Cardiac muscle cell (in vitro differentiated cells and primary cell): ENCODE measurements at regions not wholly inside any gene's neighbourhood (a gene's known extent, or its start where the extent isn't known, plus 50 kb on each side); places are given as distances from the start of the nearest gene placed in this dataset.

ENCODE experiments used
- DNase-seq, 2 donors: peaks; one replicate each; pipeline versions ENCODE4 v3.0.0 to v3.0.0-alpha.2; 2010 to 2017; ENCODE audit warnings: low read depth in 1 of 2, low spot score in 1 of 2
- H3K27ac ChIP-seq: fragments of 200-600 bp; sonication (generic); 2 replicates; pipeline ENCODE4 v1.5.1; 2016
- H3K27me3 ChIP-seq: fragments of 200-600 bp; sonication (generic); 2 replicates; pipeline ENCODE4 v1.6.0; 2016; ENCODE audit warnings: control low read depth
- H3K36me3 ChIP-seq: fragments of 200-600 bp; sonication (generic); 2 replicates; pipeline ENCODE4 v1.5.1; 2016; ENCODE audit warnings: control low read depth
- H3K4me1 ChIP-seq: fragments of 200-600 bp; sonication (generic); 2 replicates; pipeline ENCODE4 v1.8.1; 2017; ENCODE audit warnings: low read depth, mild to moderate bottlenecking, mixed run types
- H3K4me3 ChIP-seq: fragments of 200-600 bp; sonication (generic); 2 replicates; pipeline ENCODE4 v1.5.1; 2016; ENCODE audit warnings: mild to moderate bottlenecking
- H3K9me3 ChIP-seq: fragments of 200-600 bp; sonication (generic); 2 replicates; pipeline ENCODE4 v1.5.1; 2017; ENCODE audit warnings: low read depth, mild to moderate bottlenecking, control low read depth
- CTCF ChIP-seq: IDR thresholded peaks from 2 replicates; pipeline ENCODE4 v1.5.1; 2012; ENCODE audit warnings: low read depth, mild to moderate bottlenecking, low read length

GRCh38 chr3:174440253-174440701 lies 418.9 kb upstream of the NAALADL2 start:
- peak overlapping the region; percentile 54 for H3K4me3 ChIP-seq
- no peaks in the 10 kb centered on the region for H3K27me3 ChIP-seq
- H3K36me3 ChIP-seq = no peaks in the 10 kb centered on the region
- peak; percentile 22 to 76 for DNase-seq
- H3K4me1 ChIP-seq = peaks cover 10% of the 10 kb centered on the region
- no peak for TF ChIP-seq CTCF
- H3K9me3 ChIP-seq = no peaks in the 10 kb centered on the region
- H3K27ac ChIP-seq = peak overlapping the region; percentile 96

- H3K9me3 ChIP-seq = no peaks in the 10 kb centered on the region
- no peaks in the 10 kb centered on the region for H3K27me3 ChIP-seq
- H3K36me3 ChIP-seq = no peaks in the 10 kb centered on the region
- H3K4me3 ChIP-seq = peak overlapping the region; percentile 54
- H3K27ac ChIP-seq = peak overlapping the region; percentile 96
- TF ChIP-seq CTCF = no peak
- peaks cover 10% of the 10 kb centered on the region for H3K4me1 ChIP-seq
- peak; percentile 94 to 95 for DNase-seq
These were observed 418.2 kb upstream of the NAALADL2 start for GRCh38 chr3:174440741-174441587.

- no peaks in the 10 kb centered on the region for H3K36me3 ChIP-seq
- no peaks in the 10 kb centered on the region for H3K27me3 ChIP-seq
- no peaks in the 10 kb centered on the region for H3K9me3 ChIP-seq
- peak in 1 of 2 donors; percentile 45 for DNase-seq
- peak overlapping the region; percentile 54 for H3K4me3 ChIP-seq
- H3K4me1 ChIP-seq = peaks cover 7% of the 10 kb centered on the region
- peak overlapping the region; percentile 96 for H3K27ac ChIP-seq
- no peak for TF ChIP-seq CTCF
These were observed 417.4 kb upstream of the NAALADL2 start for GRCh38 chr3:174441588-174442301.

- H3K27ac ChIP-seq = no peak overlapping the region
- DNase-seq = no peak
- H3K9me3 ChIP-seq = no peaks in the 10 kb centered on the region
- no peaks in the 10 kb centered on the region for H3K36me3 ChIP-seq
- peaks cover 7% of the 10 kb centered on the region for H3K4me1 ChIP-seq
- H3K4me3 ChIP-seq = no peak overlapping the region
- no peak for TF ChIP-seq CTCF
- H3K27me3 ChIP-seq = no peaks in the 10 kb centered on the region
These were observed 416.8 kb upstream of the NAALADL2 start for GRCh38 chr3:174442302-174442682.

- no peak for TF ChIP-seq CTCF
- no peaks in the 10 kb centered on the region for H3K27me3 ChIP-seq
- H3K27ac ChIP-seq = no peak overlapping the region
- DNase-seq = no peak
- no peaks in the 10 kb centered on the region for H3K9me3 ChIP-seq
- no peak overlapping the region for H3K4me3 ChIP-seq
- H3K4me1 ChIP-seq = peaks cover 7% of the 10 kb centered on the region
- H3K36me3 ChIP-seq = no peaks in the 10 kb centered on the region
These were observed 414.7 kb upstream of the NAALADL2 start for GRCh38 chr3:174444391-174444790.
